GM18498 (cell line): ENCODE measurements at regions not wholly inside any gene's neighbourhood (a gene's known extent, or its start where the extent isn't known, plus 50 kb on each side); places are given as distances from the start of the nearest gene placed in this dataset.

Source experiments
- ATAC-seq: cut with Tn5 transposase; IDR thresholded peaks from one replicate; pipeline ENCODE4 v1.9.1; 2021; ENCODE audit warnings: mild to moderate bottlenecking, moderate library complexity; ENCODE audit not compliant: unreplicated experiment

DNA sequence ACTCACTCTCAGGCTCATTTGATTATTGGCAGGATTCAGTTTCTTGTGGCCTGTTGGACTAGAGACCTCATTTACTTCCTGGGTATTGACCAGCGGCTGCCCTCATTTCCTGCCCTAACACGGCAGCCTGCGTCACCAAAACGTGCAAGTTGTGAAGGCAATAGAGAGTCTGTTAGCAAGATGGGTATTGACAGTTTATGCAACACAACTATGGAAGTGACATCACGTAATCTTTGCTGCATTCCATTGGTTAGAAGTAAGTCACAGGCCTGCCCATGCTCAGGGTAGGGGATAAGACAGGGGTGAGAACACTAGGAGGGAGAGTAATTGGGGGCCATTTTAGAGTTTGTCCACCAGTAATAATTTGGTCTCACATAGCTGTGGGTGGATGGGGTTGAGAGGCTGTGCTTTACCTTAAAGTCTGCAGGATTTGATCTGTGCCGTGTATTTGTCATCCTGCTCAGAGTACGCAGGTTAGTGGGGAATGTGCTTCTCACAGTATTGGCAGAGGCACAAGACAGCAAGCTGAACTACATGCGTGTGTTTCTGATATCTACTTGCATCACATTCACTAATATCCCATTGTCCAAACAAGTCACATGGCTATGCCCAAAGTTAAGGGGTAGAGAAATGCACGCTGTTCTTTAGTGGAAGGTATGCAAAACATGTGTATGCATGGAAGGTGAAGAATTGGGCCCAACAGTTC is 83.3 kb downstream of the EDEM1 start:
- no peak for ATAC-seq

DNA sequence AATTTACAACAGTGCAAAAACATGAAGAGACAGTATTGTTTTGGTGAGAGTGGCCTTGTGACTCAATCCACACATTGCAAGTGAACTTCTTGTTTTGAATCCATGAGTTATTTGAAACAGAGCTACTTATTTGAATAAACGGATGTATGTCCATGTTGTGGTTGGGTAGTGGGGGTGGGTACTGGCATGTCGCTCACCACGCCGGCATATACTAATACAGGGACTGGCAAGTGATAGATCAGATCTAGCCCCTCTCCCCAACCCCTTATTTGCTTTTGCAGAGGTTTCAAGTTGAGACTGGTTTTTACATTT is 83.8 kb downstream of the EDEM1 start:
- ATAC-seq = no peak

DNA sequence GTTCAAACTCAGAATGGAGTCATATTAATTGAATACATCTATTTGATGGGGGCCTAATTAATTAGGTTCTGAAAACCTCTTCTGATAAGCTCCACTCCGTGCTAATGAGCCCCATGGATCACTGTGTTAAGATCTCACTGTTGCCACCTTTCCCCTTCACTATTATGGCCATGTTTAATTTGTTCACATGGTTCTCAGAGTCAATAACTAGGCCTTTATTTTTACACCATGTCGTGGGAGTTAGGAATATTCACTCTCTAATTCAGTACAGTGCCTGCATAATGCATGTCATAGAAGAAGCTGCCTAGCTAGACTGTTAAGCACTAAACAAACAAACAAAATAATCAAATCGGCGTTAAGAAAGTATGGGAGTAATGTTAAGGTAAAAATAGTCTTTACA is 84.9 kb downstream of the EDEM1 start:
- ATAC-seq = no peak

DNA sequence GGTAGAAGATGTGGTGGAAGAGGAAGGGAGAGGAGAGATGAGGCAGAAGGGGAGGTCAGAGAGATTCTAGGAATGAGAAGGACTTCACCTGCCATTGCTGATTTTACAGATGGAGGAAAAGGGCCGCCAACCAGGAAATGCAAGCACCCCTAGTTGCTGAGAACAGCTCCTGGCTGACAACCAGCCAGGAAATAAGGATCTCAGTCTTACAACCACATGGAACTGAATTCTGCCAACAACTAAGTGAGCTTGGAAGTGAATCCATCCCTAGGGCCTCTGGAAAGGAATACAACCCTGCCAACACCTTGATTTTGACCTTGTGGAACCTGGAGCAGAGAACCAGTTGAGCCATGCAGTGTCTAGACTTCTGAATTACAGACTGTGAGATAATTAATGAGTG is 86.6 kb downstream of the EDEM1 start:
- ATAC-seq = no peak

DNA sequence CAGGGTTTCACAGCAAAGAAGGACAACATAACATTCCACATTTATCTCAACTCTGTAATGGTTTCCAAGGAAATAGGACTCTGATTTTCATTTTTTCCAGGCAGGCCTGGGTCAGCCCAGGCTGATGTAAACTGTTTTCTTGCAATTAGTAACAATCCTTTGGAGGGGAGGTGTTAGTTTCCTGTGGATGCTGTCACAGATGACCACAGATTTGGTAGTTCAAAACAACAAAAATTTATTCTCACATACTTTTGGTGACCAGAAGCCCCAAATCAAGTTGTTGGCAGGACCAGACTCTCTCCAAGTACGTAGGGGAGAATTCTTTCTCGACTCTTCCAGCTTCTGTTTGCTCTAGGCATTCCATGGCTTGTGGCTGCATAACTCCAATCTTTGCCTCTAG is 88.0 kb downstream of the EDEM1 start:
- ATAC-seq = no peak

DNA sequence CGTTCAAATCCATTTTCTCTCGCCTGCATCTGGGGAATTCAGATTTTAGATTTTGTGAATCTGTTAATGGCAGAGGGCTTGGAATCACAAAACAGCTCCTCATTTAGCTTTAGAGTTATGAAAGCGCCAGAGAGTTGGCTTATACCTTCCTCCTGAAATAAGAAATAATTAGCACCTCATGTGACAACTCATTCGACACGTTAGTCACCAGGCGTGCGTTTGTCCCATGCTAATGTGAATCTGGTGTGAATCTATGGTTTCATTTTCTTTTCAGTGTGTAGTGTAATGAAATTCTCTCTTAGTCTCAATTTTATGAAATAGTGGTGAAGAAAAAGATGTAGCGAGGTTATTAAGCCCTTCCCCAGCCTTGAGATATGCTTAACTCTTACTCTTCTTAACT is 89.4 kb downstream of the EDEM1 start:
- ATAC-seq = no peak

DNA sequence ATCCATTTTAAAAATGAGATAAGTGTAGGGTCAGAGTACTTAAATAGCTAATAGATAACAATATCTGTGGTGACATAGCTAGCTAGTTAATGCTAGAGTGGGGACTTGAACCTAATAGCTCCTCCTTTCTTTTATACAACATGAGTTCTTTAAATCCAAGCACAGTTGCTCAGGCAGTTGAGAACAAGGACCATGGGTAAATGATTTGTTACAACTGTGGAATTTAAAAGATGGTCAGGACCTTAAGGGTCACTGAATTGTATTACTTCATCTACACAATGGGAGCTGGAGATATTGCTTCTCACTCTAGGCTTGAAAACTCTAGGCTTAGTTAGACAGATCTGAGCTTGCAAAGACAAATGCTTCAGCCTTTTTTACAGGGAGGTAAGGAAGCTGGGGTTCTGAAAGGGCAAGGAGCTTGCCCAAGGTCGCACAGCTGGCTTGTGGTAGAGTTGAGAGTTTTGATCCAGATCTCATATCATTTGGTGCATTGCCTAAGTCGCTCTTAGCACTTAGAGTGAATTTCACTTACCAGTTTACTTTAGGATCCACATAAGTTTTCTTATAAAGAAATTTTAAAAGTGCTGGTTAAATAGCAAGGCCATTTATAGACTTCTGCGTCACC is 90.2 kb downstream of the EDEM1 start:
- ATAC-seq = no peak

DNA sequence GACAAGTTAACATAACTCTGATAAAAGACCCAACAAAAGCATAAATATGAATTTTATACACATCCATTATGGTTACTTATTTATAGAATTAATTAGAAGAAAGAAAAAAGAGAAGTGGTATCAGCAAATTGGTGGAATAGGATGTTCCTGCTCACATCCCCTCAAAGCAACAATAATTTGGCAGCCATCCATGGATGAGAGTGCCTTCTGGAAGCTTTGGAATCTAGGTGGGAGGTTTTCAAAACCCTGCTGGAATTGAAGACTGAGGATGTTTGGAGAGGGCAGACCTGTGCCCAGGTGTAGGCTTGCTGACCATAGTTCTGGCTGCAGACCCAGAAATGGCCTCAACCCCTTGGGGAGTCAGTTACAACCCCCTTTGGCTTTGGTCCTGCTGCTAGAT is 91.2 kb downstream of the EDEM1 start:
- ATAC-seq = no peak

DNA sequence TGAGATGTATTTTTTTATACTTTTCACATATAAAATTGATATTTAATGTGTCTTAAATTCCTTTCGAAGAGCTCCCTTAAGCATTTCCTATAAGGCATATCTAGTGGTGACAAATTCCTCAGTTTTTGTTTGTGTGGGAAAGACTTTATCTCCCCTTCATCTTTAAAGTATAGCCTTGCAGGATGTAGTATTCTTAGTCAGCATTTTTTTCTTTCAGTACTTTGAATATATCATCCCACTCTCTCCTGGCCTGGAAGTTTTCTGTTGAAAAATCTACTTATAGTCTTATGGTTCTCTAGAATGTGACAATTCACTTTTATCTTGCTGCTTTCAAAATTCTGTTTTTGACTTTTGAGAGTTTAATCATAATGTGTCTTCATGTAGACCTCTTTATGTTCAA is 95.2 kb downstream of the EDEM1 start:
- ATAC-seq = no peak

DNA sequence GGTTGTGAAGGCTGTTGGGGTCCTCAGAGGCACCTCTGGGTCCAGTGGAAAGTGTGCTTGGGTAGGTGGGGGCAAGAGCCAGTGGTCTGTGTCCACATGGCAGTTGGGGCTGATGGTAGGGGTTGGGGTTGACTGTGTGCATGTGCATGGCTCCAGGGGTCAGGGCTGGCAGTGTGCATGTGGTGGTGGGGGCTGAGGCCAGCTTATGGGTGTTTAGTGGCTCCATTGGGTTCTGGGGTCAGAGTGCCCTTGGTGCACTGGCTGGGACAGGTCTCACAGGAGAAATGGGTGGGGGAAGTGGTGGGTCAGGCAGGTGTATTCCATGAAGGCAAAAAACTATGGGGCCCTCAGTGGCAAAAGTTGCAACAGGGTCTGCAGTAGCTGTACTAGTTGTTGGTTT is 97.9 kb downstream of the EDEM1 start:
- no peak for ATAC-seq

DNA sequence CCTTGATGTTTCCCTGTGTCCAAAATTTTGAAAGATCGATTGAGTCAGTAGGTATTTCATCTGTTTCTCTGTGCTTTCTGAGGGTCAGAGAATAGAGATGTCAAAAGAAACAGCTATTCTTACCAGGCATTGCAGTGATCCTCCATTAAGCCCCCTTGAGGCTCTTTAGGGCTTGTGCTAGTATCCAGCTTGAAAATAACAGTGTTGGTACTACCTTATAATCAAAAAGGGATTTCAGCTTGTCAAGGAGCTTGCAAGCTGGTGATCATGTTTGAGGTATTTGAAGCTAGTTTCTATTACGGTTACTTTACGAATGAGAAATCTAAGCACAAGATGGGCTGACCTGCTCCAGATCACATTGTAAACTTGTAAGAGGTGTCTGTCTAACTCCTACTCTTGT is 103.4 kb downstream of the EDEM1 start:
- ATAC-seq = no peak

DNA sequence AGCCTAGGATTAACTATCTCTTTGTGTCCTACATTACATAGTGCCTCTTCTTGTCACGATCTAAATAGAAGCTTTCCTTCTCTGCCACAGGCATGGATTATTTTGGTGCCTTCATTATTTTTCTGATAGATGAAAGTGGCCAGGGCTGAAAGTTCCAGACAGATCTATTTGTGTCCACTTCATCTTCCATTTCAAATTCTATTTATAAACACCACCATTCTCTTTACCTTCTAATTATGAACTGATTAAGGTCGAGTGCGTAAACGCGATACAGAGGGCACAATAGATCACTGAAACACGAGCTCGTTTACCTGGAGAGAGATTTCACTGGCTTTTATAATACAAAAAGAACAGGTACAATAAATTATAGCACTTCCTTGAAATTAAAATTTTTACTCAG is 105.0 kb downstream of the EDEM1 start:
- no peak for ATAC-seq

DNA sequence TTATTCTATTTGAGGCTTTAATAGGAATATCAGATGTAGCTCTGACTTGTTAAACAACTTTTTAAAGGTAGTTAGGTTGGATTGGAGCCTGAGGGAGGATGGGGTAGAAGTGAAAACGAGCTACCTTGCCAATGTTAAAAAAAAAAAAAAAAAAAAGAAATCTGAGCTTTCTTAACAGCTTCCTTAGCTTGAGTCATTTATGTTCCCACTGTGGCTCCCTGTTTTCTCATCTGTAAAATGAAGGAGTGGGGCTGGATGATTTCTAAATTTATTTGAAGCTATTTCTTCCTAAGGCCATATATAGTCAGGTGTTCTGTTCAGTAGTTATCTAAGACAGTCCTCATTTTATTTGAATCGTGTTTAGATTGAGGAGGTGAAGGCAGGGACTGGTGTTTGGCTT is 105.7 kb downstream of the EDEM1 start:
- ATAC-seq = no peak

DNA sequence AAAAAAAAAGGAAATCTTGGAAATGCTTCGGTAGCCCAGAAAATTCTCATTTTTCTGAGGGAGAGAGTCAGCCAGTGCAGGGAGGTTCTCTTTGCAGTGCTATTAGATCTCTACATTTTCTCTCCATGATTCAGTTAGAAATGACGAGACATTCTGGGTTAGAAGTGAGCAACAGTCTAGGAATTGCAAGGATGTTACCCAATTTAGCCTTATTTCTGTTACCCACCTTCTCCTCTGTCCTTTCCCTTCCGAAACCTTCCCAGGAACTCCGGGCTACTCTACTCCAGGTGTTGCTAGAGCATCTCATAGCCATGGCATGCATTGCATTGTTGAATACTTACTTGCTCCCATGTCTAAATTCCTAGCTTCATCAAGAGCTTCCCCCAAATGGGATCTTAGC is 106.8 kb downstream of the EDEM1 start:
- ATAC-seq = no peak

DNA sequence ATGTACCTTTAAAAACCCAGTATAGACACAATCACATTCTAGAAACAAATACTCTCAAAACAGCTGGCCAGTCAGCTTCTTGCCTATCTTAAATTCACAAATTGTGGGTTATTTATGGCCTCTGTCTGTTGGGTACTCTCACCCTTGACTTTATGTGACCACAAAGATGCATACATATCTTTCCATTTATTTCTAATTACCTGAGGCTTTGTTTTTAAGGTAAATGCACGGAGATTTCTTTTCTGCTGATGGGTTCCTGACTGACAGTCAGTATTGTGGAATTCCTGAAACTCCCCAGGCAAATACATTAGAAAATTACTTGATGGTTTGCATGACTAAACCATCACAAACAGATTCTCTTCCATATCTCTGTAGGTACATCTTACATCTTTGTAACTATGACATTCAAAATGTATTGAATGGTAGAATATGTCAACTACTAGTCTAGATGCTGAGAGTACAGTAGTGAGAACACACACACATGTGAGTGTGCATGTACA is 107.7 kb downstream of the EDEM1 start:
- no peak for ATAC-seq

DNA sequence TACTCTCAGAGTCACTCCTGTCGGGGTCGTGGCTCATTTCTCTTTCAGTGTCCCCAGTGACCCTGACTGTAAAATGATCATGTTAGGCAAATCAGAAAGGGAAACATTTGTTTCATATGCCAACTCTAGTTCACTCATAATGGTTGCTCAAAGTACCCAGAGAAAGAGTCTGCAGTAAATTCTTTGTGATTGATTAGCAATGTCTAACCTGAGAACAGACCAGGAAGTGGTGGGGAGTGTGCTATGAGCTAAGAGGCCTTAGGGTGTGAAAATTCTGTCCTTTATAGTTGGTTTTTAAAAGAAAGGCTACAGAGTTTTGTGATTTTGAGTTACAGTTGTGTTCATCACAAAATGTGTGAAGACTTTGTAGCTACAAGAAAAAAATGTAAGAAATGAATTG is 108.9 kb downstream of the EDEM1 start:
- no peak for ATAC-seq

DNA sequence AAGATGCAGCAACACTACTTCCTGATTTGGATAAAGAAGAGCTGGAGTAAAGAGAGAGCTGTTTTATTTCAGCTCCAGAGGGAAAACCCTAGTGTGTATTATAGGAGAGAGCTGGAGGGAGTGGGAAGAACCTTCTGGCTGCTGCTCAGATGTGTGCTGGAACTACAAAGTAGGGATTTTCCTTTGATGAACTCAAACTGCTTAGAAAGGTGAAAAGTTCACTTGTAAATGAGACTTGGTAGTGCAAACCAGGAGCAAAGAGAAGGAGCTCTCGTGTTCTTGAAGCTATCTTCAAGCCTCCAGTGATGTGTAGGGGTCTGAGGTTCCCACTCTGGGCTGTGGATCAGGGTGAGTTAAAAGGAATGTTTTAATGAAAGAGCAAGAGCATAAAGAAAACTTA is 110.4 kb downstream of the EDEM1 start:
- ATAC-seq = peak; percentile 11

DNA sequence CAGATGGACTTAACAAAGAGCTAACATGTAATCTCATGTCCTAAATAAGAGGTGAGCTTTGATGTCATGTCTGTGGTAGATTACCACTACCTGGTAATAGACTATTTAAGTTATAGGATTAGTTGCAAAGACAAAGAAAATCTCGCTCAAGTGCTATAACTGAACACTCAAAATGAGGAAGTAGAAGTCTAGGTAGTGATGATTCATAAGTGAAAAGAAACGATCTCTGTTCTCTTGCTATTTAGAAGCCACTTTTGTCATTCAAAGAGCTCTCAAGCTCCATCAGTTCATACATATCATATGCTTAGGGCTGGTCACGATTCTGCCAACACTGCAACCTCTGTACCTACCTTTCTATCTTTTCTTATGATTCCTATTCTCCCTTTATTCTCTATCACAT is 110.9 kb downstream of the EDEM1 start:
- ATAC-seq = peak; percentile 99

DNA sequence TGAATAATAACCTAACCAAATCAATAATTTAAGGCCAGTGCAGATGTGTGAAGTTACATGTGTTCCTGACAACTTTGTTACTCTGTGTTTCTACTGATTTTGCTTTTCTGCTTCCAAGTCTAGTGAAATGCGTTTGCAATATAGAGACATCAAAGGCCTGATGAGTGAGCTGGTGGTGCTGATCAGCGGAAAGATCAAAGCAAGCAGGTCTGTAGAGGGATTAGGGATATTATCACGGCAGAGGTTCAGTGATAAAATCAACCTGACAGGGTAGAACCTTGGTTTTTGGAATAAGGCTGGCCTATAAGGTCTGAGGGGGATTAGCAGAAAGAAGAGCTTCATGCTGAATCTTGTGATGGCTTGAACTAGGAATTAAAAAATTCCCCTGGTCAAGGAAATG is 111.7 kb downstream of the EDEM1 start:
- ATAC-seq = no peak

DNA sequence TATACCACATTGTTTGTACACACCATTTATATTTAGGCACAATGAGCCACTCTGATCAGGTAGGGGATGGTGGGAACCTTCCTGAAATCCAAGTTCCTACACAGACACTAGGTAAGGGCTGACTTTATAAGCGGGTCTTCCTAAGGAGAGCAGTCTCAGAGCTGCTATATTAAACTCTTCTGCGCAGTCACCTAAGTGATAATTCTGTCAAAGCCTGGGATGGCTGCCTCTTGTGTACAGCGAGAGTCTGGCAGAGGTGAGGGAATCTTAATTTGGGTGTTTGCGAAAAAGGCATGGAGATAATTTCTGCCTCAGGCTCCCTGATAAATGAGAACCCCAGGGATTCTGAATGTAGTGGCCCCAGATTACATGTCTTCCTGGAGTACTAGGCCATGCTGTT is 113.1 kb downstream of the EDEM1 start:
- ATAC-seq = no peak

DNA sequence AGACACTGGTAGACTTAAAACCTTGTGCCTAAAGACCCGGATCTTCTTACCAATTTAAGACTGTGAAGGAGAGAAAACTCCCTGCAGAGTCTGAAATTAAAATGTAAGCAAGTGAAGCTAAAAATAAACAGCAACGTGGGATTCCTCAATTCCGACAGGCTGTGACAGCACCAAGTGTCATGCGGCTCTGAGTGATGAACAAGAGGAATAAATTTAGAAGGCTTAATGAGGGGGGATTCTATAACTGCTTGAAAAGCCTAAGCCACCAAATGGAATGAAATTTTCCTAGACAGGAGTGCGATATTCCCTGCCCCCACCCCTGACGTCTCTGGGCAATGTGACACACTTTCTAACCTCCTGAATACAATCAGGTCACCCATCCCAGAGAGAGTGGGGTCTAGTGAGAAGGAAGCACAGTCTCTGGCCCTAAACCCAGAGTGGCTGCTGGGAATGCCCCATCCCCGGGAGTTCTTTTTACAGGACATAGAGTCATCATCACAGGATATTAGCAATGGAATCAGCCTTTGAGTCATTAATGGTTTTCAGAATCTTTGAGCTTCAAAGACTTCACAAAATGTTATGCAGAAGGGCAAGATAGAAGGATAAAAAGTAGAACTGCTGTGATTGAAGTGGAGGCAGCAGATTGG is 114.3 kb downstream of the EDEM1 start:
- no peak for ATAC-seq

DNA sequence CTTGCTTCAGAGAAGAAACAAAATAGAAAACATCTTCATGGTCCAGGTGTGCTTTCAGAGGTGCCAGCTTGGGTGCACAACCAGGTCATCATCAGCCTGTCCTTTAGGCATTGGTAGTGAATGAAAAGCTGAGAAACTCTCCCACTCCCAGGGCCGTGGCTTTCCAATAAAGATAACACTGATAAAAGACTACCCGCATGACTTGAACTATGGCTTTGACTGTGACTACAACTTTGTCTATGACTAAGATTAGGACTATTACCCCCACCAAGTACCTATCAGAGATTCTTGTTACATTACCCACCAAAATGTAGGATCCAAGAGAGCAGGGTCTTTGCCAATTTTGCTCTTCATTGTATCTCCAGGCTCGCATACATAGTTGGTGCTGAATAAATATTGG is 115.2 kb downstream of the EDEM1 start:
- no peak for ATAC-seq

DNA sequence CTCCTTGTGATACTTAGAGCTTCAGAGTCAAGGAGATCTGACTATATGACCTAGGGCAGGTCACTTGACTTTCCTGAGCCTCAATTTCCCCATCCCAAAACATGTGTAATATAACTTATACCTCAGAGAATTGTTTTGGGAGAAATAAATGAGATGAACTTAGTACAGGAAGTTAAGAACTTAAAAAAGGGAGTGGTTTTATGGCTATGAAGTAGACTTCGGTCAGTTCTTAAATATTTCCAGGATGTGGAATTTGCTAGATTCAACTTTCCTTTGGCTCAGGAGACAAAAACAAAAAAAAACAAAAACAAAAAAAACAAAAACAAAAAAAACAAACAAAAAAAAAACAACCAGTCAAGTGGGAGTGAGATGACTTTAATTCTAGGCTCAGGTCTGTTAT is 116.7 kb downstream of the EDEM1 start:
- ATAC-seq = no peak
